Peyer's patch (tissue), 4 donors: ENCODE measurements at regions not wholly inside any gene's neighbourhood (a gene's known extent, or its start where the extent isn't known, plus 50 kb on each side); places are given as distances from the start of the nearest gene placed in this dataset.

Experiments
- CTCF ChIP-seq, 6 experiments: fragments of 450-650 bp in 4 of 6; fragments of 200-600 bp in 2 of 6; sonication (generic) in 1 of 6; IDR thresholded peaks; one replicate each; pipeline ENCODE4 v1.5.1; 2017 to 2019; ENCODE audit warnings: antibody characterized with exemption in 6 of 6, mild to moderate bottlenecking in 3 of 6, moderate library complexity in 1 of 6
- POLR2A ChIP-seq, 2 donors: fragments of 450-650 bp; IDR thresholded peaks; one replicate each; pipeline ENCODE4 v1.5.1; 2017; ENCODE audit warnings: antibody characterized with exemption in 2 of 2, mild to moderate bottlenecking in 2 of 2, moderate library complexity in 2 of 2

- TF ChIP-seq CTCF (IDR thresholded peaks at IDR 0.05) (no peak), POLR2A (IDR thresholded peaks at IDR 0.05) (no peak)
Measured at GRCh38 chr21:31397030-31397429, 53.0 kb upstream of the TIAM1 start.
